WTC11 (cell line): ENCODE measurements at regions not wholly inside any gene's neighbourhood (a gene's known extent, or its start where the extent isn't known, plus 50 kb on each side); places are given as distances from the start of the nearest gene placed in this dataset.

Source experiments
- CREB1 ChIP-seq: sonication (generic); formaldehyde crosslinking; IDR thresholded peaks from 2 replicates; pipeline ENCODE4 v1.8.0; 2023; ENCODE audit warnings: mild to moderate bottlenecking, missing genetic modification reagents
- CTCF ChIP-seq: fragments of 200-600 bp; IDR thresholded peaks from 2 replicates; pipeline ENCODE4 v1.8.0; 2022; ENCODE audit warnings: antibody characterized with exemption
- TEAD1 ChIP-seq: sonication (generic); formaldehyde crosslinking; IDR thresholded peaks from 2 replicates; pipeline ENCODE4 v1.8.0; 2022; ENCODE audit warnings: mild to moderate bottlenecking, missing genetic modification reagents
- TF ChIP-seq, protein P1 (sequence below): fragments of 250-450 bp; sonication (Bioruptor Pico); IDR thresholded peaks from 2 replicates; pipeline ENCODE4 v1.9.0; 2021; ENCODE audit warnings: mild to moderate bottlenecking, borderline replicate concordance
- TF ChIP-seq, protein P2 (sequence below): sonication (generic); formaldehyde crosslinking; IDR thresholded peaks from 2 replicates; pipeline ENCODE4 v1.8.0; 2022; ENCODE audit warnings: mild to moderate bottlenecking, missing genetic modification reagents
- TF ChIP-seq, protein P3 (sequence below): fragments of 250-450 bp; sonication (Bioruptor Pico); IDR thresholded peaks from 2 replicates; pipeline ENCODE4 v1.9.0; 2021; ENCODE audit warnings: mild to moderate bottlenecking

DNA sequence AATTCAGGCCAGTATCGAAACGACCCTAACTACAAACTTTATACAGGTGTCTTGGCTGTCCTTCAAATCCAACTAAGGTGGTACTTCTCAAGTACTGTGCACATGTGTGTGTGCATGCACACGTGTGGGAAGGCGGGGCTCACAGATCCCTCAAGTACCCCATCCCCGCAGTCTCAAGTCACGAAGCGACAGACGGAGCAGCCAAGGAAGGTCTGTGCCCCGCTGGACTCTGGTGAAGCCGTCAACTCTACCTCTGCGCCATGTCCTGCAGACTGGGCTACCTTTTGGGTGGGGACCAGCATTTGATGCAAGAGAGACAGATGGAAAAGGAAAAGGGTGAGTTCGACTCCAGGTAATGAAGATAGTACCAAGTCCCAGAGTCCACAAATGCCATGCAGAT lies 169.0 kb downstream of the CRYBB2 start:
- TF ChIP-seq, protein P1, sequence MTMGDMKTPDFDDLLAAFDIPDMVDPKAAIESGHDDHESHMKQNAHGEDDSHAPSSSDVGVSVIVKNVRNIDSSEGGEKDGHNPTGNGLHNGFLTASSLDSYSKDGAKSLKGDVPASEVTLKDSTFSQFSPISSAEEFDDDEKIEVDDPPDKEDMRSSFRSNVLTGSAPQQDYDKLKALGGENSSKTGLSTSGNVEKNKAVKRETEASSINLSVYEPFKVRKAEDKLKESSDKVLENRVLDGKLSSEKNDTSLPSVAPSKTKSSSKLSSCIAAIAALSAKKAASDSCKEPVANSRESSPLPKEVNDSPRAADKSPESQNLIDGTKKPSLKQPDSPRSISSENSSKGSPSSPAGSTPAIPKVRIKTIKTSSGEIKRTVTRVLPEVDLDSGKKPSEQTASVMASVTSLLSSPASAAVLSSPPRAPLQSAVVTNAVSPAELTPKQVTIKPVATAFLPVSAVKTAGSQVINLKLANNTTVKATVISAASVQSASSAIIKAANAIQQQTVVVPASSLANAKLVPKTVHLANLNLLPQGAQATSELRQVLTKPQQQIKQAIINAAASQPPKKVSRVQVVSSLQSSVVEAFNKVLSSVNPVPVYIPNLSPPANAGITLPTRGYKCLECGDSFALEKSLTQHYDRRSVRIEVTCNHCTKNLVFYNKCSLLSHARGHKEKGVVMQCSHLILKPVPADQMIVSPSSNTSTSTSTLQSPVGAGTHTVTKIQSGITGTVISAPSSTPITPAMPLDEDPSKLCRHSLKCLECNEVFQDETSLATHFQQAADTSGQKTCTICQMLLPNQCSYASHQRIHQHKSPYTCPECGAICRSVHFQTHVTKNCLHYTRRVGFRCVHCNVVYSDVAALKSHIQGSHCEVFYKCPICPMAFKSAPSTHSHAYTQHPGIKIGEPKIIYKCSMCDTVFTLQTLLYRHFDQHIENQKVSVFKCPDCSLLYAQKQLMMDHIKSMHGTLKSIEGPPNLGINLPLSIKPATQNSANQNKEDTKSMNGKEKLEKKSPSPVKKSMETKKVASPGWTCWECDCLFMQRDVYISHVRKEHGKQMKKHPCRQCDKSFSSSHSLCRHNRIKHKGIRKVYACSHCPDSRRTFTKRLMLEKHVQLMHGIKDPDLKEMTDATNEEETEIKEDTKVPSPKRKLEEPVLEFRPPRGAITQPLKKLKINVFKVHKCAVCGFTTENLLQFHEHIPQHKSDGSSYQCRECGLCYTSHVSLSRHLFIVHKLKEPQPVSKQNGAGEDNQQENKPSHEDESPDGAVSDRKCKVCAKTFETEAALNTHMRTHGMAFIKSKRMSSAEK = no peak
- TF ChIP-seq, protein P2, sequence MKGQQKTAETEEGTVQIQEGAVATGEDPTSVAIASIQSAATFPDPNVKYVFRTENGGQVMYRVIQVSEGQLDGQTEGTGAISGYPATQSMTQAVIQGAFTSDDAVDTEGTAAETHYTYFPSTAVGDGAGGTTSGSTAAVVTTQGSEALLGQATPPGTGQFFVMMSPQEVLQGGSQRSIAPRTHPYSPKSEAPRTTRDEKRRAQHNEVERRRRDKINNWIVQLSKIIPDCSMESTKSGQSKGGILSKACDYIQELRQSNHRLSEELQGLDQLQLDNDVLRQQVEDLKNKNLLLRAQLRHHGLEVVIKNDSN (CRISPR knock-in tag) = no peak
- TF ChIP-seq, protein P3, sequence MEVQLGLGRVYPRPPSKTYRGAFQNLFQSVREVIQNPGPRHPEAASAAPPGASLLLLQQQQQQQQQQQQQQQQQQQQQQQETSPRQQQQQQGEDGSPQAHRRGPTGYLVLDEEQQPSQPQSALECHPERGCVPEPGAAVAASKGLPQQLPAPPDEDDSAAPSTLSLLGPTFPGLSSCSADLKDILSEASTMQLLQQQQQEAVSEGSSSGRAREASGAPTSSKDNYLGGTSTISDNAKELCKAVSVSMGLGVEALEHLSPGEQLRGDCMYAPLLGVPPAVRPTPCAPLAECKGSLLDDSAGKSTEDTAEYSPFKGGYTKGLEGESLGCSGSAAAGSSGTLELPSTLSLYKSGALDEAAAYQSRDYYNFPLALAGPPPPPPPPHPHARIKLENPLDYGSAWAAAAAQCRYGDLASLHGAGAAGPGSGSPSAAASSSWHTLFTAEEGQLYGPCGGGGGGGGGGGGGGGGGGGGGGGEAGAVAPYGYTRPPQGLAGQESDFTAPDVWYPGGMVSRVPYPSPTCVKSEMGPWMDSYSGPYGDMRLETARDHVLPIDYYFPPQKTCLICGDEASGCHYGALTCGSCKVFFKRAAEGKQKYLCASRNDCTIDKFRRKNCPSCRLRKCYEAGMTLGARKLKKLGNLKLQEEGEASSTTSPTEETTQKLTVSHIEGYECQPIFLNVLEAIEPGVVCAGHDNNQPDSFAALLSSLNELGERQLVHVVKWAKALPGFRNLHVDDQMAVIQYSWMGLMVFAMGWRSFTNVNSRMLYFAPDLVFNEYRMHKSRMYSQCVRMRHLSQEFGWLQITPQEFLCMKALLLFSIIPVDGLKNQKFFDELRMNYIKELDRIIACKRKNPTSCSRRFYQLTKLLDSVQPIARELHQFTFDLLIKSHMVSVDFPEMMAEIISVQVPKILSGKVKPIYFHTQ (CRISPR knock-in tag) = no peak
- TF ChIP-seq CREB1 (CRISPR knock-in tag) = no peak
- TF ChIP-seq CTCF = no peak
- TF ChIP-seq TEAD1 = no peak
